ENCODE measurements at regions not wholly inside any gene's neighbourhood (a gene's known extent, or its start where the extent isn't known, plus 50 kb on each side); places are given as distances from the start of the nearest gene placed in this dataset.

DNA sequence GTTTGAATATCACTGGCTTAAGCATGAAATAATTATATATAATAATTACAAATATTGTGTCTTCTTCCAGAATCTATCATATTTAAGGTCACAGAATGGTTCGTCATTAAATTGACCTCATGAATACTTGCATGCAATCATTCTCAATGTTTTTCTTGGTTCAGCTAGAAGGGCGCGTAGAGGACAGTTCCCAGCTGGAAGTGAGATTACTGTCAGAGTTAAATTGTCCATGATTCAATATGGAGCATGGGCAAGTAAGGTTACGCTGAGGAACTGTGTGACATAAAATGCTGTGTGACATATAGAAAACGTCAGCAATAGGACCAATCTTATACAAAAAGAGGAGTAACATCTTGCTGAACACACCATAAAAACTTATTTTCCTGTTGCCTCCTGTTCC lies 2423.5 kb upstream of the RAG2 start:
- TF ChIP-seq, protein P1, sequence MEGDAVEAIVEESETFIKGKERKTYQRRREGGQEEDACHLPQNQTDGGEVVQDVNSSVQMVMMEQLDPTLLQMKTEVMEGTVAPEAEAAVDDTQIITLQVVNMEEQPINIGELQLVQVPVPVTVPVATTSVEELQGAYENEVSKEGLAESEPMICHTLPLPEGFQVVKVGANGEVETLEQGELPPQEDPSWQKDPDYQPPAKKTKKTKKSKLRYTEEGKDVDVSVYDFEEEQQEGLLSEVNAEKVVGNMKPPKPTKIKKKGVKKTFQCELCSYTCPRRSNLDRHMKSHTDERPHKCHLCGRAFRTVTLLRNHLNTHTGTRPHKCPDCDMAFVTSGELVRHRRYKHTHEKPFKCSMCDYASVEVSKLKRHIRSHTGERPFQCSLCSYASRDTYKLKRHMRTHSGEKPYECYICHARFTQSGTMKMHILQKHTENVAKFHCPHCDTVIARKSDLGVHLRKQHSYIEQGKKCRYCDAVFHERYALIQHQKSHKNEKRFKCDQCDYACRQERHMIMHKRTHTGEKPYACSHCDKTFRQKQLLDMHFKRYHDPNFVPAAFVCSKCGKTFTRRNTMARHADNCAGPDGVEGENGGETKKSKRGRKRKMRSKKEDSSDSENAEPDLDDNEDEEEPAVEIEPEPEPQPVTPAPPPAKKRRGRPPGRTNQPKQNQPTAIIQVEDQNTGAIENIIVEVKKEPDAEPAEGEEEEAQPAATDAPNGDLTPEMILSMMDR (IDR thresholded peaks at IDR 0.05): no peak
- TF ChIP-seq POLR2A (IDR thresholded peaks at IDR 0.05): no peak

All from uterus (tissue), 2 donors.